Upper lobe of right lung (tissue), 1 donor: ENCODE measurements at regions not wholly inside any gene's neighbourhood (a gene's known extent, or its start where the extent isn't known, plus 50 kb on each side); places are given as distances from the start of the nearest gene placed in this dataset.

Source experiments
- ATAC-seq: fragments of 200-7000 bp; cut with Tn5 transposase; one replicate; pipeline ENCODE4 v1.9.1; 2020; ENCODE audit warnings: mild to moderate bottlenecking, moderate library complexity
- DNase-seq: peaks from one replicate; pipeline ENCODE4 v3.0.0-alpha.2; 2020
- H3K27ac ChIP-seq: fragments of 200-600 bp; one replicate; pipeline ENCODE4 v1.8.0; 2022
- H3K27me3 ChIP-seq: fragments of 200-600 bp; one replicate; pipeline ENCODE4 v1.8.0; 2022; ENCODE audit warnings: mild to moderate bottlenecking
- H3K36me3 ChIP-seq: fragments of 200-600 bp; one replicate; pipeline ENCODE4 v1.8.0; 2022
- H3K4me1 ChIP-seq: fragments of 200-600 bp; one replicate; pipeline ENCODE4 v1.8.0; 2022
- H3K4me3 ChIP-seq: fragments of 200-600 bp; one replicate; pipeline ENCODE4 v1.8.0; 2022; ENCODE audit warnings: mild to moderate bottlenecking
- H3K9me3 ChIP-seq: fragments of 200-600 bp; one replicate; pipeline ENCODE4 v1.8.0; 2022
- intact Hi-C: fragments of 100-400 bp; cut with DNase I; formaldehyde crosslinking; loops from one replicate; pipeline ENCODE4 v1.11.0; 2022
- TF ChIP-seq, protein P1 (sequence below): fragments of 200-600 bp; IDR thresholded peaks from one replicate; pipeline ENCODE4 v1.8.0; 2022; ENCODE audit warnings: antibody characterized with exemption
- donor health status: DM: no; HTN: yes; CAD: no; lungs with severe emphysema.

DNA sequence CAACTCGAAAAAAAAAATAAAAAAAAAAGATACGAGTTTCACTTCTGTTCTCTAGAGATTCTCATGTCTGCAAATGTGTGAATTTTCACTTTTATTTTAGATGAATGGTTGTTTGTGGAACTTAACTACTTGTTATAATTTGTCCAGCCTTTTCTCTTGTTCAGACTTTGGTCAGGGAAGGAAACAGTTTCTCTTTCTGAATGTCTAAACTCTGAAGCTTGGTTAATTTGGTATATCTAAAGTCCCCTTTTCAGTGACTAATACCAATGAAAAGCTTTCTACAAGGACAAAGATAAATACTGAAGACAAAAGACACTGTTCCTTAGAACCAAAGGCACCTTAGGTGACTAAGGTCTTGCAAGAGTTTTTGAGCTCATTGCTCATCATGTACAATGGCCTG is 144.4 kb upstream of the PIEZO2 start:
- H3K9me3 ChIP-seq, result no peaks in the 10 kb centered on the region
- no peaks in the 10 kb centered on the region for H3K4me1 ChIP-seq
- TF ChIP-seq, protein P1, sequence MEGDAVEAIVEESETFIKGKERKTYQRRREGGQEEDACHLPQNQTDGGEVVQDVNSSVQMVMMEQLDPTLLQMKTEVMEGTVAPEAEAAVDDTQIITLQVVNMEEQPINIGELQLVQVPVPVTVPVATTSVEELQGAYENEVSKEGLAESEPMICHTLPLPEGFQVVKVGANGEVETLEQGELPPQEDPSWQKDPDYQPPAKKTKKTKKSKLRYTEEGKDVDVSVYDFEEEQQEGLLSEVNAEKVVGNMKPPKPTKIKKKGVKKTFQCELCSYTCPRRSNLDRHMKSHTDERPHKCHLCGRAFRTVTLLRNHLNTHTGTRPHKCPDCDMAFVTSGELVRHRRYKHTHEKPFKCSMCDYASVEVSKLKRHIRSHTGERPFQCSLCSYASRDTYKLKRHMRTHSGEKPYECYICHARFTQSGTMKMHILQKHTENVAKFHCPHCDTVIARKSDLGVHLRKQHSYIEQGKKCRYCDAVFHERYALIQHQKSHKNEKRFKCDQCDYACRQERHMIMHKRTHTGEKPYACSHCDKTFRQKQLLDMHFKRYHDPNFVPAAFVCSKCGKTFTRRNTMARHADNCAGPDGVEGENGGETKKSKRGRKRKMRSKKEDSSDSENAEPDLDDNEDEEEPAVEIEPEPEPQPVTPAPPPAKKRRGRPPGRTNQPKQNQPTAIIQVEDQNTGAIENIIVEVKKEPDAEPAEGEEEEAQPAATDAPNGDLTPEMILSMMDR, result no peak
- H3K36me3 ChIP-seq, result no peaks in the 10 kb centered on the region
- H3K4me3 ChIP-seq, result no peak overlapping the region
- H3K27me3 ChIP-seq, result no peaks in the 10 kb centered on the region
- intact Hi-C loops, result no loop called here
- H3K27ac ChIP-seq, result no peak overlapping the region
- no peak for DNase-seq
- no peak for ATAC-seq

DNA sequence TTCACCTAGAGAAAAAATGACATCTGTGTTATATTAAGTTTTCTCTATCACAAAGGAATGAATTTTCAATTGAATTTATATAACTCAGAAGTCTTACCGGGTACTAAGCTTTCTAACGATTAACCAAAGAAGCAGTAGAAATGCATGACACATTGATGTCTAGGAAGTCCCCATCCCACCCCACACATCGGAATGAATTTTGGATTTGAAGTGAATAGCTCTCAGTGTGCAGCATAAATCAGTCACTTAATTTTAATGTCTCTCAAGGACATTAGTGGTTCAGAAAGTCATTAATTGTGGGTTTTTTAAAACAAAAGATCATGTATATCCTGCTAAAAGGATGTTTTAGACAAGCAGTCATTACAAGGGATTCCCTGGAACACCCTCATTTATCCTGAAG is 141.4 kb upstream of the PIEZO2 start:
- H3K4me1 ChIP-seq, result no peaks in the 10 kb centered on the region
- H3K4me3 ChIP-seq, result no peak overlapping the region
- no peaks in the 10 kb centered on the region for H3K27me3 ChIP-seq
- DNase-seq (no peak), ATAC-seq (no peak)
- no peaks in the 10 kb centered on the region for H3K36me3 ChIP-seq
- no peak overlapping the region for H3K27ac ChIP-seq
- intact Hi-C loops, result no loop called here
- TF ChIP-seq, protein P1, result no peak
- H3K9me3 ChIP-seq, result no peaks in the 10 kb centered on the region

GRCh38 chr18:11289248-11289647 is 139.9 kb upstream of the PIEZO2 start:
- no peak for DNase-seq
- Histone ChIP-seq H3K4me1 (no peaks in the 10 kb centered on the region), H3K27me3 (no peaks in the 10 kb centered on the region), H3K36me3 (no peaks in the 10 kb centered on the region), H3K4me3 (no peak overlapping the region), H3K27ac (no peak overlapping the region), H3K9me3 (no peaks in the 10 kb centered on the region)
- intact Hi-C loops, result no loop called here
- ATAC-seq, result no peak
- TF ChIP-seq, protein P1, result no peak

DNA sequence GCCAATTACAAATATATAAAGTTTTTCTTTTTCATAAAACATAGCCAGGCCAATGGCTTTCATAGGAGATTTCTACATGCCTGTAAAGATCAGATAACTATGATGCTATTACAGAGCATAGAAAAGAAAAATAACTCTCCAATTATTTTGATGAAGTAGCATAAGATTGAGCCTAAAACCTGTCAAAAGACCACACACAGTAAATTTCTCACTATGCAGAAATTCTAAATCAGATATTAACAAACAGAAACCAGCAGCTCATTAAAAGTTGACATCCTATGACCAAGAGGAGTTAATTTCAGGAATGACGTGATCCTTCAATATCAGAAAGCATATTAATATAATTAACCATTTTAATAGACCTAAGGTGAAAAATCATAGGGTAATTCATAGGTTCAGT is 139.0 kb upstream of the PIEZO2 start:
- Histone ChIP-seq H3K4me1 (no peaks in the 10 kb centered on the region), H3K9me3 (no peaks in the 10 kb centered on the region), H3K36me3 (no peaks in the 10 kb centered on the region), H3K4me3 (no peak overlapping the region), H3K27ac (no peak overlapping the region), H3K27me3 (no peaks in the 10 kb centered on the region)
- DNase-seq, result no peak
- ATAC-seq, result no peak
- intact Hi-C loops, result no loop called here
- TF ChIP-seq, protein P1, result no peak

DNA sequence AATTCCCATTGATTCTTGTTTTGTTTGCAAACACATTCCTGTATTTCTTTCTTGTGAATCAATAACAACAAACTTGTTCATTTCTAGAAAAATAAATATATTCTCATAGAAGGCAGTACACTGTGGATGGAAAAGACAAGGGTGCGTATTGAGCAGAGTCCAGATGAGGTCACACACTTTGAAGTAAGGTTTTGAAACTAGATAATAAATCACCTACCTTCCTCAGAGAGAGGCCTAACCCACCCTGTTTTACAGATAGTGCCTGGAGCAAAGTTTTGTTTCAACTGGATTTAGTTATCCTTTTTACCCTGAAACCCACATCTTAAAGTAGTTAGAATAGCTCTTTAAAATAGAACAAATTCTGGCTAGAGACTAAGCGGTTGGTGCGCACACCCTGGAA is 137.1 kb upstream of the PIEZO2 start:
- H3K36me3 ChIP-seq, result no peaks in the 10 kb centered on the region
- H3K4me1 ChIP-seq, result no peaks in the 10 kb centered on the region
- no peaks in the 10 kb centered on the region for H3K9me3 ChIP-seq
- H3K4me3 ChIP-seq, result no peak overlapping the region
- H3K27me3 ChIP-seq, result no peaks in the 10 kb centered on the region
- DNase-seq (no peak), ATAC-seq (no peak)
- intact Hi-C loops, result no loop called here
- no peak overlapping the region for H3K27ac ChIP-seq
- TF ChIP-seq, protein P1, result no peak

- H3K27ac ChIP-seq, result no peak overlapping the region
- no peak for ATAC-seq
These were observed 135.4 kb upstream of the PIEZO2 start for GRCh38 chr18:11284811-11285210.

More at GRCh38 chr18:11284811-11285210, 135.4 kb upstream of the PIEZO2 start:
- H3K4me1 ChIP-seq, result no peaks in the 10 kb centered on the region
- no peaks in the 10 kb centered on the region for H3K27me3 ChIP-seq
- DNase-seq, result no peak
- no peaks in the 10 kb centered on the region for H3K36me3 ChIP-seq
- TF ChIP-seq, protein P1, result no peak
- H3K4me3 ChIP-seq, result no peak overlapping the region
- intact Hi-C loops, result no loop called here
- H3K9me3 ChIP-seq, result no peaks in the 10 kb centered on the region
